ENCODE measurements at regions not wholly inside any gene's neighbourhood (a gene's known extent, or its start where the extent isn't known, plus 50 kb on each side); places are given as distances from the start of the nearest gene placed in this dataset.

DNA sequence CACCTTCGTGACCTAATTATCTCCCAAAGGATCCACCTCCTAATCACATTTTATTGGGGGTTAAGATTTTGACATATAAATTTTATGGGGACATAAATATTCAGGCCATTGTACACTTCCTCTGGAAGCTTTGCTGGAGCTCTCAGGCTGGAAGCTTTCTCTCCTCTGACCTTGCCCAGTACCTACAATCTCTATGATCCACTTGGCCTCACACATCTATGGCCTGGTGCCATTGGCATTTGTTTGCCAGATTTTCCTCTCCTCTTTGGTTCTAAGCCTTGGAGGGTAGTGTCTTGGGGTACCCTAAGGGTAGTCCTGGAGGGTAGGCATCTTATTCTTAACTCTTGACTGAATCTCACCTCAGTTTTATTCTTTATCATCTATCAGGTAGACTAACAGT, 79.0 kb downstream of the HLX start:
- no peak for TF ChIP-seq MXI1 (IDR thresholded peaks at IDR 0.05; ENCODE audit: low read depth, low read length)
- no peak for TF ChIP-seq POLR2AphosphoS5 (IDR thresholded peaks at IDR 0.05; ENCODE audit: low read depth, low read length)
- TF ChIP-seq, protein P1, sequence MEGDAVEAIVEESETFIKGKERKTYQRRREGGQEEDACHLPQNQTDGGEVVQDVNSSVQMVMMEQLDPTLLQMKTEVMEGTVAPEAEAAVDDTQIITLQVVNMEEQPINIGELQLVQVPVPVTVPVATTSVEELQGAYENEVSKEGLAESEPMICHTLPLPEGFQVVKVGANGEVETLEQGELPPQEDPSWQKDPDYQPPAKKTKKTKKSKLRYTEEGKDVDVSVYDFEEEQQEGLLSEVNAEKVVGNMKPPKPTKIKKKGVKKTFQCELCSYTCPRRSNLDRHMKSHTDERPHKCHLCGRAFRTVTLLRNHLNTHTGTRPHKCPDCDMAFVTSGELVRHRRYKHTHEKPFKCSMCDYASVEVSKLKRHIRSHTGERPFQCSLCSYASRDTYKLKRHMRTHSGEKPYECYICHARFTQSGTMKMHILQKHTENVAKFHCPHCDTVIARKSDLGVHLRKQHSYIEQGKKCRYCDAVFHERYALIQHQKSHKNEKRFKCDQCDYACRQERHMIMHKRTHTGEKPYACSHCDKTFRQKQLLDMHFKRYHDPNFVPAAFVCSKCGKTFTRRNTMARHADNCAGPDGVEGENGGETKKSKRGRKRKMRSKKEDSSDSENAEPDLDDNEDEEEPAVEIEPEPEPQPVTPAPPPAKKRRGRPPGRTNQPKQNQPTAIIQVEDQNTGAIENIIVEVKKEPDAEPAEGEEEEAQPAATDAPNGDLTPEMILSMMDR (IDR thresholded peaks at IDR 0.05) = no peak
- TF ChIP-seq SMC3 (IDR thresholded peaks at IDR 0.05; ENCODE audit: low read depth, low read length) = no peak
- TF ChIP-seq GABPA (IDR thresholded peaks at IDR 0.05; ENCODE audit: low read depth) = no peak
- TF ChIP-seq, protein P2, sequence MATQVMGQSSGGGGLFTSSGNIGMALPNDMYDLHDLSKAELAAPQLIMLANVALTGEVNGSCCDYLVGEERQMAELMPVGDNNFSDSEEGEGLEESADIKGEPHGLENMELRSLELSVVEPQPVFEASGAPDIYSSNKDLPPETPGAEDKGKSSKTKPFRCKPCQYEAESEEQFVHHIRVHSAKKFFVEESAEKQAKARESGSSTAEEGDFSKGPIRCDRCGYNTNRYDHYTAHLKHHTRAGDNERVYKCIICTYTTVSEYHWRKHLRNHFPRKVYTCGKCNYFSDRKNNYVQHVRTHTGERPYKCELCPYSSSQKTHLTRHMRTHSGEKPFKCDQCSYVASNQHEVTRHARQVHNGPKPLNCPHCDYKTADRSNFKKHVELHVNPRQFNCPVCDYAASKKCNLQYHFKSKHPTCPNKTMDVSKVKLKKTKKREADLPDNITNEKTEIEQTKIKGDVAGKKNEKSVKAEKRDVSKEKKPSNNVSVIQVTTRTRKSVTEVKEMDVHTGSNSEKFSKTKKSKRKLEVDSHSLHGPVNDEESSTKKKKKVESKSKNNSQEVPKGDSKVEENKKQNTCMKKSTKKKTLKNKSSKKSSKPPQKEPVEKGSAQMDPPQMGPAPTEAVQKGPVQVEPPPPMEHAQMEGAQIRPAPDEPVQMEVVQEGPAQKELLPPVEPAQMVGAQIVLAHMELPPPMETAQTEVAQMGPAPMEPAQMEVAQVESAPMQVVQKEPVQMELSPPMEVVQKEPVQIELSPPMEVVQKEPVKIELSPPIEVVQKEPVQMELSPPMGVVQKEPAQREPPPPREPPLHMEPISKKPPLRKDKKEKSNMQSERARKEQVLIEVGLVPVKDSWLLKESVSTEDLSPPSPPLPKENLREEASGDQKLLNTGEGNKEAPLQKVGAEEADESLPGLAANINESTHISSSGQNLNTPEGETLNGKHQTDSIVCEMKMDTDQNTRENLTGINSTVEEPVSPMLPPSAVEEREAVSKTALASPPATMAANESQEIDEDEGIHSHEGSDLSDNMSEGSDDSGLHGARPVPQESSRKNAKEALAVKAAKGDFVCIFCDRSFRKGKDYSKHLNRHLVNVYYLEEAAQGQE (IDR thresholded peaks at IDR 0.05; ENCODE audit: low read depth, low read length) = no peak
- TF ChIP-seq EZH2phosphoT487 (IDR thresholded peaks at IDR 0.05; ENCODE audit: borderline replicate concordance, low read depth) = no peak
- TF ChIP-seq RCOR1 (IDR thresholded peaks at IDR 0.05; ENCODE audit: low read length) = no peak
- TF ChIP-seq JUND (IDR thresholded peaks at IDR 0.05) = no peak
- TF ChIP-seq NFIC (IDR thresholded peaks at IDR 0.05; ENCODE audit: borderline replicate concordance) = no peak
- TF ChIP-seq EP300 (IDR thresholded peaks at IDR 0.05; ENCODE audit: borderline replicate concordance in 1 of 2, low read depth in 1 of 2, low read length in 1 of 2) = no peak
